B cell (primary cell): ENCODE measurements at regions not wholly inside any gene's neighbourhood (a gene's known extent, or its start where the extent isn't known, plus 50 kb on each side); places are given as distances from the start of the nearest gene placed in this dataset. TPM values are rescaled to one million over a fixed set of nuclear protein-coding genes. Genes with fewer than 3 reads are reported as not detected.
"Not testable (repeated sequence)": the region's sequence is repeated elsewhere in the genome, so short reads cannot be mapped to it uniquely, and the experiment has no call there.

Experiments
- ATAC-seq: fragments of 200-7000 bp; cut with Tn5 transposase; one replicate; pipeline ENCODE4 v1.10.0; 2021; ENCODE audit warnings: low read depth, mild to moderate bottlenecking, moderate number of reproducible peaks, moderate library complexity
- CTCF ChIA-PET: fragments of 350-600 bp; sonication (Branson Sonifier 250); formaldehyde crosslinking; loops from one replicate; lab custom pipeline; 2021; ENCODE audit warnings: antibody characterized with exemption, inconsistent platforms; lab: Charles Lee
- POLR2A ChIA-PET: fragments of 350-600 bp; sonication (Branson Sonifier 250); formaldehyde crosslinking; loops from one replicate; lab custom pipeline; 2021; ENCODE audit warnings: antibody characterized with exemption; lab: Charles Lee
- DNase-seq: peaks from one replicate; pipeline ENCODE4 v3.0.0; 2013
- H2AFZ ChIP-seq: 2 replicates; pipeline ENCODE4 v1.6.1; 2012; ENCODE audit warnings: mild to moderate bottlenecking, low read depth, low read length; ENCODE audit not compliant: insufficient read depth, poor library complexity, severe bottlenecking
- H3K27ac ChIP-seq, 2 donors: 1 replicate in 1 of 2; 2 replicates in 1 of 2; pipeline ENCODE4 v1.5.1; 2012 to 2013; ENCODE audit warnings: low read length in 2 of 2, mild to moderate bottlenecking in 2 of 2, moderate library complexity in 1 of 2
- H3K27me3 ChIP-seq, 4 experiments: fragments of 200-600 bp in 1 of 4; sonication (generic) in 1 of 4; replicated peaks in 1 of 4; 1 replicate in 2 of 4; 2 replicates in 2 of 4; pipeline versions ENCODE4 v1.6.1 to v1.7.0; 2013 to 2016; ENCODE audit warnings: low read length in 3 of 4, mild to moderate bottlenecking in 2 of 4, mixed read lengths in 1 of 4, moderate library complexity in 1 of 4; ENCODE audit not compliant: insufficient read depth in 4 of 4, control insufficient read depth in 3 of 4; ENCODE audit errors: control extremely low read depth in 1 of 4
- H3K36me3 ChIP-seq, 2 experiments: replicated peaks in 1 of 2; 1 replicate in 1 of 2; 2 replicates in 1 of 2; pipeline versions ENCODE4 v1.6.1 to v1.7.1; 2013; ENCODE audit warnings: low read length in 1 of 2; ENCODE audit not compliant: insufficient read depth in 2 of 2, control insufficient read depth in 1 of 2; ENCODE audit errors: control extremely low read depth in 1 of 2, extremely low read depth in 1 of 2
- H3K4me1 ChIP-seq, 2 donors: fragments of 200-600 bp in 1 of 2; sonication (generic) in 1 of 2; 1 replicate in 1 of 2; 2 replicates in 1 of 2; pipeline versions ENCODE4 v1.5.1 to v1.6.1; 2013 to 2017; ENCODE audit warnings: low read length in 2 of 2; ENCODE audit not compliant: control insufficient read depth in 2 of 2, insufficient read depth in 2 of 2
- H3K4me2 ChIP-seq: replicated peaks from 2 replicates; pipeline ENCODE3; 2012; ENCODE audit warnings: mild to moderate bottlenecking, low read depth, low read length; ENCODE audit not compliant: poor library complexity, severe bottlenecking
- H3K4me3 ChIP-seq, 5 experiments: fragments of 200-600 bp in 1 of 5; sonication (generic) in 1 of 5; 1 replicate in 3 of 5; 2 replicates in 2 of 5; pipeline versions ENCODE4 v1.5.1 to v1.7.0; 2011 to 2016; ENCODE audit warnings: low read length in 4 of 5, mild to moderate bottlenecking in 4 of 5, low read depth in 2 of 5, control low read depth in 1 of 5, moderate library complexity in 1 of 5; ENCODE audit not compliant: insufficient read depth in 1 of 5; ENCODE audit errors: control extremely low read depth in 1 of 5, extremely low read depth in 1 of 5
- H3K79me2 ChIP-seq: fragments of 200-600 bp; sonication (generic); one replicate; pipeline ENCODE4 v1.6.0; 2016; ENCODE audit warnings: low read length; ENCODE audit not compliant: control insufficient read depth, insufficient read depth
- H3K9ac ChIP-seq: fragments of 200-600 bp; sonication (generic); 2 replicates; pipeline ENCODE4 v1.6.1; 2017; ENCODE audit warnings: mild to moderate bottlenecking, low read length, moderate library complexity
- H3K9me3 ChIP-seq, 3 donors: one replicate each; pipeline versions ENCODE4 v1.6.1 to v1.7.1; 2013; ENCODE audit warnings: low read length in 2 of 3; ENCODE audit not compliant: control insufficient read depth in 2 of 3, insufficient read depth in 1 of 3; ENCODE audit errors: control extremely low read depth in 1 of 3
- H4K20me1 ChIP-seq: 2 replicates; pipeline ENCODE4 v1.6.0; 2012; ENCODE audit warnings: mild to moderate bottlenecking, low read length; ENCODE audit not compliant: insufficient read depth, control insufficient read depth, poor library complexity, severe bottlenecking
- H3K27ac Mint-ChIP-seq: one replicate; pipeline ENCODE4 v1.8.0; 2021; ENCODE audit warnings: mixed read lengths
- H3K27me3 Mint-ChIP-seq: one replicate; pipeline ENCODE4 v1.8.0; 2021; ENCODE audit warnings: mixed read lengths
- H3K4me1 Mint-ChIP-seq: one replicate; pipeline ENCODE4 v1.8.0; 2021; ENCODE audit warnings: mixed read lengths
- H3K4me3 Mint-ChIP-seq: one replicate; pipeline ENCODE4 v1.8.0; 2021; ENCODE audit warnings: mixed read lengths
- H3K9me3 Mint-ChIP-seq: one replicate; pipeline ENCODE4 v1.8.0; 2022; ENCODE audit warnings: mixed read lengths; ENCODE audit not compliant: insufficient read depth
- WGBS: methylation state at CpG from one replicate; pipeline ENCODE4 v1.1.5; 2013; ENCODE audit warnings: missing lambda C conversion rate; ENCODE audit not compliant: insufficient coverage; 5-methylcytosine and 5-hydroxymethylcytosine counted together
- intact Hi-C: fragments of 100-400 bp; cut with micrococcal nuclease; formaldehyde crosslinking; loops from one replicate; pipeline ENCODE4 v1.10.0; 2022
- small RNA-seq: library from RNA; depleted of rRNA; stranded (forward); fragments of <200 nt; gene quantifications from one replicate; pipeline ENCODE3, GENCODE V24; 2012; ENCODE audit warnings: low replicate concordance, low read depth; ENCODE audit not compliant: insufficient read length

DNA sequence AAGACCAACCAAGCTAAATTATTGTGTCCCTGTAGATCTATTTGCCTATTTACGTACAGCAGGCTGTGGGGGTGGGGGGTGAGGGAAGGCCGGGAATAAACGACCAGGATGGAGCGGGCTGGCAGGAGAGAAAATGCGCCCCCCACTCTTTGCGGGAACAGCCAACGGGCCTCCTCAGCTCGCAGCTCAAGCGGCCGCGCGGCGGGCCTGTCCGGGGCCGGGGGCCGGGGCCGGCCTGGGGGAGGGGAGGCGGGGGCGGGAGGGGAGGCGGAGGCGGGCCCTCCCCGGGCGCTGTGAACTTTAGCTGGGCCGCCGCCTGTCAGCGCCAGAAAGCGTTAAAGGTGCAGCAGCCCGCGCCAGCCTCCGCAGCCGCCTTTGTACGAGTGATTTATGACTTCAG, 679.1 kb downstream of the SPATA31A7 start:
- H3K4me2 ChIP-seq, POLR2A ChIA-PET, H3K4me1 ChIP-seq, intact Hi-C loops, H3K27ac Mint-ChIP-seq, H4K20me1 ChIP-seq, ATAC-seq, H3K36me3 ChIP-seq, CTCF ChIA-PET, H3K4me3 Mint-ChIP-seq, H3K9me3 Mint-ChIP-seq, H3K27me3 Mint-ChIP-seq, H3K9me3 ChIP-seq, DNase-seq, H2AFZ ChIP-seq, H3K79me2 ChIP-seq, H3K27ac ChIP-seq, H3K4me3 ChIP-seq, H3K27me3 ChIP-seq, H3K4me1 Mint-ChIP-seq, H3K9ac ChIP-seq: not testable (repeated sequence)
- no CpG with 5 or more reads among the region's 32 CpGs for WGBS

DNA sequence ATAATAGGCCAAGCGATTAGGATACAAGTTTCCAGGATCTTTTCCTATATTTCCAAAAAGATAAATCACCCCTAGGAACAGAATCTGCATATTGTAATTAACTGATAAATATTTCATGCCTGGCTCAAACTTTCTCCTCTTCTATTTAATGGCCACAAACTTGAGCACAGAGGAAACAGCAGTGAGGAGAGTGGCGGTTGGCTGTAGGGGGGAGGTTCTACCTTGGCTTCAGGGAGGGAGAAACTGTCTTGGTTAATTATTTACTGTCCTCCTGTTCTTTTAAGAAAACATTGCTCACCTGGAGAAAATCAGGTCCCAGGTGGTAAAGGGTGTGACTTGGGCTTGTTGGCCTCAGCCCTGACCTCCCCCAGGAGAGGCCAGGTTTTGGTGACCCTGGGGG, 682.5 kb downstream of the SPATA31A7 start:
- H3K4me2 ChIP-seq, CTCF ChIA-PET, POLR2A ChIA-PET, H3K27ac ChIP-seq, H3K79me2 ChIP-seq, H3K27ac Mint-ChIP-seq, H3K9me3 Mint-ChIP-seq, H3K4me1 ChIP-seq, H3K4me3 Mint-ChIP-seq, H3K9me3 ChIP-seq, H4K20me1 ChIP-seq, H3K4me1 Mint-ChIP-seq, H2AFZ ChIP-seq, H3K36me3 ChIP-seq, H3K27me3 Mint-ChIP-seq, H3K4me3 ChIP-seq, H3K9ac ChIP-seq, H3K27me3 ChIP-seq, DNase-seq, ATAC-seq, intact Hi-C loops: not testable (repeated sequence)
- no CpG with 5 or more reads among the region's 2 CpGs for WGBS

Small RNA genes lying in the stretch of these regions (small RNA-seq; reads per million reads assigned to genes)
- gene AL391987.6, result not detected
